22Rv1 (cell line): ENCODE measurements at regions not wholly inside any gene's neighbourhood (a gene's known extent, or its start where the extent isn't known, plus 50 kb on each side); places are given as distances from the start of the nearest gene placed in this dataset.
"Not testable (repeated sequence)": the region's sequence is repeated elsewhere in the genome, so short reads cannot be mapped to it uniquely, and the experiment has no call there.

ENCODE experiments used
- H3K27ac ChIP-seq: fragments of 450-650 bp; 2 replicates; pipeline ENCODE4 v1.5.1; 2017
- CTCF ChIP-seq: fragments of 450-650 bp; IDR thresholded peaks from 2 replicates; pipeline ENCODE4 v1.5.1; 2017; ENCODE audit warnings: mild to moderate bottlenecking
- ZFX ChIP-seq: fragments of 450-650 bp; IDR thresholded peaks from 2 replicates; pipeline ENCODE4 v1.6.1; 2017; ENCODE audit warnings: antibody characterized with exemption, borderline replicate concordance

GRCh38 chr4:158036998-158037397 is 135.8 kb downstream of the GASK1B start:
- no peak for TF ChIP-seq ZFX
- TF ChIP-seq CTCF = no peak
- H3K27ac ChIP-seq = no peak overlapping the region

- TF ChIP-seq ZFX (no peak), CTCF (no peak)
- no peak overlapping the region for H3K27ac ChIP-seq
These were observed 137.1 kb downstream of the GASK1B start for GRCh38 chr4:158035662-158036195.

GRCh38 chr4:158033416-158034120 is 139.3 kb downstream of the GASK1B start:
- no peak overlapping the region for H3K27ac ChIP-seq
- TF ChIP-seq ZFX = no peak
- no peak for TF ChIP-seq CTCF

GRCh38 chr4:158032733-158033415 is 140.0 kb downstream of the GASK1B start:
- no peak for TF ChIP-seq CTCF
- no peak for TF ChIP-seq ZFX
- no peak overlapping the region for H3K27ac ChIP-seq

- H3K27ac ChIP-seq = not testable (repeated sequence)
These were observed 144.4 kb downstream of the GASK1B start for GRCh38 chr4:158028381-158028780.

- no peak overlapping the region for H3K27ac ChIP-seq
- TF ChIP-seq CTCF = no peak
- TF ChIP-seq ZFX = no peak
These were observed 147.7 kb downstream of the GASK1B start for GRCh38 chr4:158025131-158025530.

- peak overlapping the region; percentile 38 for H3K27ac ChIP-seq
These were observed 152.0 kb downstream of the GASK1B start for GRCh38 chr4:158020734-158021346.

More at GRCh38 chr4:158020734-158021346, 152.0 kb downstream of the GASK1B start:
- TF ChIP-seq ZFX (no peak), CTCF (no peak)
